Neural progenitor cell (in vitro differentiated cells): ENCODE measurements at regions not wholly inside any gene's neighbourhood (a gene's known extent, or its start where the extent isn't known, plus 50 kb on each side); places are given as distances from the start of the nearest gene placed in this dataset.

Experiments
- DNase-seq: peaks from one replicate; pipeline ENCODE4 v3.0.0-alpha.2; 2016; ENCODE audit warnings: low spot score
- H2AFZ ChIP-seq: fragments of 200-600 bp; sonication (generic); replicated peaks from 2 replicates; pipeline ENCODE4 v1.6.1; 2016; ENCODE audit warnings: antibody characterized with exemption
- H3F3A ChIP-seq: fragments of 200-600 bp; sonication (generic); 2 replicates; pipeline ENCODE4 v1.6.1; 2016; ENCODE audit warnings: antibody characterized with exemption, low read depth
- H3K27ac ChIP-seq: fragments of 200-600 bp; sonication (generic); 2 replicates; pipeline ENCODE4 v1.5.1; 2016; ENCODE audit warnings: mild to moderate bottlenecking
- H3K27me3 ChIP-seq: fragments of 200-600 bp; sonication (generic); 2 replicates; pipeline ENCODE4 v1.6.1; 2016; ENCODE audit warnings: mild to moderate bottlenecking, moderate library complexity
- H3K36me3 ChIP-seq: fragments of 200-600 bp; sonication (generic); 2 replicates; pipeline ENCODE4 v1.5.1; 2016
- H3K4me1 ChIP-seq: fragments of 200-600 bp; sonication (generic); 2 replicates; pipeline ENCODE4 v1.6.1; 2016; ENCODE audit warnings: mixed run types
- H3K4me2 ChIP-seq: fragments of 200-600 bp; sonication (generic); 2 replicates; pipeline ENCODE4 v1.6.1; 2016
- H3K4me3 ChIP-seq: fragments of 200-600 bp; sonication (generic); 2 replicates; pipeline ENCODE4 v1.5.1; 2016
- H3K79me2 ChIP-seq: fragments of 200-600 bp; sonication (generic); 2 replicates; pipeline ENCODE4 v1.6.1; 2016; ENCODE audit warnings: low read depth
- H3K9ac ChIP-seq: fragments of 200-600 bp; sonication (generic); 2 replicates; pipeline ENCODE4 v1.6.1; 2016
- H3K9me3 ChIP-seq: fragments of 200-600 bp; sonication (generic); 2 replicates; pipeline ENCODE4 v1.5.1; 2016; ENCODE audit warnings: low read depth
- H4K20me1 ChIP-seq: fragments of 200-600 bp; sonication (generic); 2 replicates; pipeline ENCODE4 v1.6.1; 2016; ENCODE audit warnings: low read depth
- H3K27ac Mint-ChIP-seq: 3 replicates; pipeline ENCODE4 v1.8.0; 2021; ENCODE audit warnings: mixed read lengths
- H3K27me3 Mint-ChIP-seq: 2 replicates; pipeline ENCODE4 v1.8.0; 2022; ENCODE audit warnings: low read depth, mild to moderate bottlenecking, inconsistent platforms, moderate library complexity, mixed read lengths; ENCODE audit not compliant: insufficient read depth
- H3K36me3 Mint-ChIP-seq: 3 replicates; pipeline ENCODE4 v1.8.0; 2021; ENCODE audit warnings: mixed read lengths
- H3K4me1 Mint-ChIP-seq: 3 replicates; pipeline ENCODE4 v1.8.0; 2021; ENCODE audit warnings: mixed read lengths
- H3K4me3 Mint-ChIP-seq: 3 replicates; pipeline ENCODE4 v1.8.0; 2021; ENCODE audit warnings: mild to moderate bottlenecking, moderate library complexity, mixed read lengths
- H3K9me3 Mint-ChIP-seq: 3 replicates; pipeline ENCODE4 v1.8.0; 2020; ENCODE audit warnings: mixed read lengths
- CTCF ChIP-seq: fragments of 200-600 bp; sonication (generic); IDR thresholded peaks from 2 replicates; pipeline ENCODE4 v1.5.1; 2017; ENCODE audit warnings: antibody characterized with exemption, mild to moderate bottlenecking
- EZH2 ChIP-seq: fragments of 200-600 bp; sonication (generic); IDR thresholded peaks from 2 replicates; pipeline ENCODE4 v1.6.1; 2017; ENCODE audit warnings: antibody characterized with exemption, mild to moderate bottlenecking, moderate library complexity
- EZH2phosphoT487 ChIP-seq: fragments of 200-600 bp; sonication (generic); IDR thresholded peaks from 2 replicates; pipeline ENCODE4 v1.6.1; 2017; ENCODE audit warnings: antibody characterized with exemption

GRCh38 chr12:91792597-91792996 lies 353.0 kb downstream of the BTG1 start:
- H3K9ac ChIP-seq, result no peak overlapping the region
- no peaks in the 10 kb centered on the region for H3K27me3 ChIP-seq
- H4K20me1 ChIP-seq, result no peaks in the 10 kb centered on the region
- H3K79me2 ChIP-seq, result no peaks in the 10 kb centered on the region
- no peak for DNase-seq
- no peaks in the 10 kb centered on the region for H3K36me3 ChIP-seq
- Mint-ChIP-seq H3K4me3 (no peak overlapping the region), H3K4me1 (peaks cover 2% of the 10 kb centered on the region), H3K36me3 (no peaks in the 10 kb centered on the region), H3K27me3 (peaks cover 1% of the 10 kb centered on the region), H3K9me3 (no peaks in the 10 kb centered on the region), H3K27ac (no peak overlapping the region)
- no peak overlapping the region for H3K4me2 ChIP-seq
- no peak overlapping the region for H2AFZ ChIP-seq
- H3F3A ChIP-seq, result no peaks in the 10 kb centered on the region
- no peak for TF ChIP-seq CTCF
- no peak for TF ChIP-seq EZH2phosphoT487
- no peak for TF ChIP-seq EZH2
- no peak overlapping the region for H3K4me3 ChIP-seq
- no peaks in the 10 kb centered on the region for H3K9me3 ChIP-seq
- no peak overlapping the region for H3K27ac ChIP-seq
- H3K4me1 ChIP-seq, result peaks cover 6% of the 10 kb centered on the region

GRCh38 chr12:91786499-91787272 lies 359.0 kb downstream of the BTG1 start:
- Histone ChIP-seq H3K4me3 (no peak overlapping the region), H4K20me1 (no peaks in the 10 kb centered on the region), H3K9me3 (no peaks in the 10 kb centered on the region), H3K27me3 (no peaks in the 10 kb centered on the region), H3K4me1 (peaks cover 14% of the 10 kb centered on the region), H3F3A (no peaks in the 10 kb centered on the region), H3K79me2 (no peaks in the 10 kb centered on the region), H3K9ac (no peak overlapping the region), H3K27ac (no peak overlapping the region), H3K36me3 (no peaks in the 10 kb centered on the region), H2AFZ (peak overlapping the region; percentile 47), H3K4me2 (peak overlapping the region; percentile 36)
- peaks cover 3% of the 10 kb centered on the region for H3K27me3 Mint-ChIP-seq
- peaks cover 18% of the 10 kb centered on the region for H3K4me1 Mint-ChIP-seq
- no peak for DNase-seq
- no peak overlapping the region for H3K4me3 Mint-ChIP-seq
- H3K36me3 Mint-ChIP-seq, result no peaks in the 10 kb centered on the region
- H3K27ac Mint-ChIP-seq, result no peak overlapping the region
- H3K9me3 Mint-ChIP-seq, result peaks cover 8% of the 10 kb centered on the region
- no peak for TF ChIP-seq EZH2phosphoT487
- no peak for TF ChIP-seq CTCF
- TF ChIP-seq EZH2, result no peak

GRCh38 chr12:91785655-91786498 lies 359.8 kb downstream of the BTG1 start:
- H3K27me3 ChIP-seq, result no peaks in the 10 kb centered on the region

More at GRCh38 chr12:91785655-91786498, 359.8 kb downstream of the BTG1 start:
- no peaks in the 10 kb centered on the region for H3F3A ChIP-seq
- no peaks in the 10 kb centered on the region for H3K36me3 ChIP-seq
- no peak for DNase-seq
- H4K20me1 ChIP-seq, result no peaks in the 10 kb centered on the region
- H3K79me2 ChIP-seq, result no peaks in the 10 kb centered on the region
- H3K4me3 Mint-ChIP-seq, result no peak overlapping the region
- H3K27me3 Mint-ChIP-seq, result peaks cover 3% of the 10 kb centered on the region
- peaks cover 18% of the 10 kb centered on the region for H3K4me1 Mint-ChIP-seq
- peaks cover 14% of the 10 kb centered on the region for H3K4me1 ChIP-seq
- H3K36me3 Mint-ChIP-seq, result no peaks in the 10 kb centered on the region
- no peak overlapping the region for H3K4me3 ChIP-seq
- TF ChIP-seq EZH2 (no peak), EZH2phosphoT487 (no peak), CTCF (no peak)
- peak overlapping the region; percentile 59 for H3K27ac Mint-ChIP-seq
- H3K4me2 ChIP-seq, result peak overlapping the region; percentile 36
- H2AFZ ChIP-seq, result peak overlapping the region; percentile 47
- H3K9me3 Mint-ChIP-seq, result peaks cover 8% of the 10 kb centered on the region
- H3K9me3 ChIP-seq, result no peaks in the 10 kb centered on the region
- H3K9ac ChIP-seq, result no peak overlapping the region
- no peak overlapping the region for H3K27ac ChIP-seq
